ENCODE measurements at regions not wholly inside any gene's neighbourhood (a gene's known extent, or its start where the extent isn't known, plus 50 kb on each side); places are given as distances from the start of the nearest gene placed in this dataset.

GRCh38 chr11:79809487-79809886 is 368.7 kb upstream of the TENM4 start:
- TF ChIP-seq EZH2 (IDR thresholded peaks at IDR 0.05; ENCODE audit: borderline replicate concordance) (no peak), CTCF (IDR thresholded peaks at IDR 0.05; ENCODE audit: poor library complexity) (no peak)
